NB4 (cell line): ENCODE measurements at regions not wholly inside any gene's neighbourhood (a gene's known extent, or its start where the extent isn't known, plus 50 kb on each side); places are given as distances from the start of the nearest gene placed in this dataset.

Experiments used
- DNase-seq: peaks from one replicate; pipeline ENCODE4 v3.0.0; 2010; ENCODE audit warnings: low read depth
- H3K4me3 ChIP-seq: one replicate; pipeline ENCODE4 v1.5.1; 2011; ENCODE audit warnings: mild to moderate bottlenecking, low read depth, low read length, moderate library complexity
- MYC ChIP-seq: IDR thresholded peaks from 2 replicates; pipeline ENCODE4 v1.6.1; 2011; ENCODE audit warnings: low read depth, low read length
- POLR2A ChIP-seq: IDR thresholded peaks from 2 replicates; pipeline ENCODE4 v1.6.1; 2011; ENCODE audit warnings: mild to moderate bottlenecking; ENCODE audit not compliant: insufficient read length; ENCODE audit errors: extremely low read depth
- TF ChIP-seq, protein P1 (sequence below): IDR thresholded peaks from one replicate; pipeline ENCODE4 v1.5.1; 2012; ENCODE audit warnings: low read depth, low read length
- TF ChIP-seq, protein P2 (sequence below): IDR thresholded peaks from 2 replicates; pipeline ENCODE4 v1.6.1; 2011; ENCODE audit warnings: low read depth, low read length

DNA sequence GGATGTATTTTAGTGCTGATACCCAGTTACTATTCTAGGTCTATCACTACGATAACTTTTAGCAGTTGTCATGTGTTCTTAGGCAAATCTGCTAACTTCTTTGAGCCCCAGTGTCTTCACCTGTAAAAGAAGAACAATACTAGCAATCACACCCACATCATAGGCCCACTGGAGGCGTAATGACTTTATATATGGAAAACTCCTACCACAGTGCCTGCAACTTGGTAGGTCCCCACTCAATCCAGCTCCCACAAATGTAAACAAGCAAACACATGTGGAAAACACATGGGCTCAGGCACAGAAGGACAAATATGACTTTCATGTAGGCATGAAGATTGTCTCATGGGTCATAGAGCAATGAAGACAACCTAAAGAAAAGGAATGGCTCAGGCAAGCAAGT is 115.8 kb downstream of the TBX19 start:
- TF ChIP-seq, protein P1, sequence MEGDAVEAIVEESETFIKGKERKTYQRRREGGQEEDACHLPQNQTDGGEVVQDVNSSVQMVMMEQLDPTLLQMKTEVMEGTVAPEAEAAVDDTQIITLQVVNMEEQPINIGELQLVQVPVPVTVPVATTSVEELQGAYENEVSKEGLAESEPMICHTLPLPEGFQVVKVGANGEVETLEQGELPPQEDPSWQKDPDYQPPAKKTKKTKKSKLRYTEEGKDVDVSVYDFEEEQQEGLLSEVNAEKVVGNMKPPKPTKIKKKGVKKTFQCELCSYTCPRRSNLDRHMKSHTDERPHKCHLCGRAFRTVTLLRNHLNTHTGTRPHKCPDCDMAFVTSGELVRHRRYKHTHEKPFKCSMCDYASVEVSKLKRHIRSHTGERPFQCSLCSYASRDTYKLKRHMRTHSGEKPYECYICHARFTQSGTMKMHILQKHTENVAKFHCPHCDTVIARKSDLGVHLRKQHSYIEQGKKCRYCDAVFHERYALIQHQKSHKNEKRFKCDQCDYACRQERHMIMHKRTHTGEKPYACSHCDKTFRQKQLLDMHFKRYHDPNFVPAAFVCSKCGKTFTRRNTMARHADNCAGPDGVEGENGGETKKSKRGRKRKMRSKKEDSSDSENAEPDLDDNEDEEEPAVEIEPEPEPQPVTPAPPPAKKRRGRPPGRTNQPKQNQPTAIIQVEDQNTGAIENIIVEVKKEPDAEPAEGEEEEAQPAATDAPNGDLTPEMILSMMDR, result no peak
- no peak for TF ChIP-seq POLR2A
- TF ChIP-seq, protein P2, sequence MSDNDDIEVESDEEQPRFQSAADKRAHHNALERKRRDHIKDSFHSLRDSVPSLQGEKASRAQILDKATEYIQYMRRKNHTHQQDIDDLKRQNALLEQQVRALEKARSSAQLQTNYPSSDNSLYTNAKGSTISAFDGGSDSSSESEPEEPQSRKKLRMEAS, result no peak
- TF ChIP-seq MYC, result no peak
- DNase-seq, result no peak
- no peak overlapping the region for H3K4me3 ChIP-seq

DNA sequence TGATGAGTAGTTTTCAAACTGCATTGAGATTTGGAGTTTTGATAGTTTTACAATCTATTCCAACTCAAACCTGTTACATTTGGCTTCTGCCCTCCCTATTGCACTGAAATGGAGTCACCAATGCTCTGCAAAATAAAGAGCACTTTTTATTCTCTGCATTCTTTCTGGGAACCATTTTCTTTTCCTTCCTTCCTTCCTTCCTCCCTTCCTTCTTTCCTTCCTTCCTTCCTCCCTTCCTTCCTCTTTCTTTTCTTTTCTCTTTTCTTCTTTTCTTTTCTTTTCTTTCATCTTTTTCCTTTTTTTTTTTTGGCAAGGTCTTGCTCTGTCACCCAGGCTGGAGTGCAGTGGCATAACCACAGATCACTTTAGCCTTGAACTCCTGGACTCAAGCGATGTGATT is 114.2 kb downstream of the TBX19 start:
- TF ChIP-seq MYC, result no peak
- TF ChIP-seq POLR2A, result no peak
- TF ChIP-seq, protein P2, result no peak
- TF ChIP-seq, protein P1, result no peak
- no peak for DNase-seq
- no peak overlapping the region for H3K4me3 ChIP-seq

DNA sequence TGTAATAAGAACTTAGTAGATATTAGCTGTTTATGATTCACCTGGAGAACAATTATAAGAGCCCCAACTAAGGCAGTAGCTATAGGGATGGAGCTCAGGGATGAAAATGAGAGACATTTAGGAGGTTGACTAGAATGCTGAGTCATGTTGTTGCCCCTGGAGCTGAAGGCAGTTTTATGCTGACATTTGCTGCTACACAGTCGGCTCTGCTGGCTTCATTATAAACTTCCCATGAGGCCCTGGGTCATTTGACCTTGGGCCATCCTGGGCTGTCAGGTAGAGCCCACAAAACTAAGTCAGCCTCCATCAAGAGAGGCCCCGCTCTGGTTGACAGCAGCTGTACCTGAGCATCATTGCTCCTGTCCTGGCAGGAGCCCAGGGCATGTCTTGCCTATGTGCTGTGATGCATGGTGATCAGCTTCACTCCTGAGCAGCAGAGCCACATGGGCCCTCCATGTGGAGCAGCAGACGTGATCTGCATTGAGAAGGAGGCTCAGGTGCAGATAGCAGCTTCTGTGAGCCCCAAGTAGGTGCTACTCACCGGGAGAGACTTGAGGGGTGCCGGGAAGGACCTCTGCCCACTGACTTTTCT is 112.4 kb downstream of the TBX19 start:
- TF ChIP-seq MYC (no peak), POLR2A (no peak)
- TF ChIP-seq, protein P2, result no peak
- TF ChIP-seq, protein P1, result no peak
- DNase-seq, result no peak
- H3K4me3 ChIP-seq, result no peak overlapping the region

DNA sequence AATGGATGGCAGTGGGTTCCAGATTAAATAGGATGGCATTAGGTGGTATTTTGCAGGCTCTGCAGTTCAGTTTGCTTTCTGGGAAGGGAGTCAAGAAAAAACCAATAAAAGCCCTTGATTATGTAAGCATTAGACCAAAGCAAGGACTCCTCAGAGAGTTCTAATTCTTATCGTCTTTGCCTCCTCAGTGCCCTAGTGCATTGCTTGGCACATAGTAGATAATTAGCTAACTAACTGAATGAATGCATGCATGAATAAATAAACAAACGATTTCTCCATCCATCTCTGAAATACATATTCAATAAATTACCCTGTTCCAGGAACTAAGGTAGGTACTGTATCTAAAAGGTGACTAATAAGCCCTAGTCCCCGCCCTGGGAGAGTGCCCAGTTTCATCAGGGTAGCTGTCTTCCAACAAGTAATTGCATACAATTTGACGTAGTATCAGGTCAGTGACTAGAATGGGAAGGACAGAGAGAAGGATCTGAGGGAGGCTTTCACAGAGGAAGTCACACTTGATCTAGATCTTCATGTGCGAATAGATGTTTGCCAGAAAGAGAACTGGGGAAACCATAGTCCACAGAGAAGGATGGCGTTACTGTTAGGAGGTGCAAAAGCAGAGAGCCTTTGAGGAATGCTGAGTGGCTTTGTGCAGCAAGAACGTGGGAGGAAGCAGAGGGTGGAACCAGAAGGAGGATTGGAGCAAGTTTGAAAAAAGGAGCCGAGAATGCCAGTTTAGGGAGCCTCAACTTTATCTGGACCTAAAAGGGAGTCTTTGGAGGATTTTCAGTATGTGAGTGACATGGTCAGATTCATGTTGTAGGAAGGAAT is 111.4 kb downstream of the TBX19 start:
- DNase-seq, result no peak
- H3K4me3 ChIP-seq, result no peak overlapping the region

DNA sequence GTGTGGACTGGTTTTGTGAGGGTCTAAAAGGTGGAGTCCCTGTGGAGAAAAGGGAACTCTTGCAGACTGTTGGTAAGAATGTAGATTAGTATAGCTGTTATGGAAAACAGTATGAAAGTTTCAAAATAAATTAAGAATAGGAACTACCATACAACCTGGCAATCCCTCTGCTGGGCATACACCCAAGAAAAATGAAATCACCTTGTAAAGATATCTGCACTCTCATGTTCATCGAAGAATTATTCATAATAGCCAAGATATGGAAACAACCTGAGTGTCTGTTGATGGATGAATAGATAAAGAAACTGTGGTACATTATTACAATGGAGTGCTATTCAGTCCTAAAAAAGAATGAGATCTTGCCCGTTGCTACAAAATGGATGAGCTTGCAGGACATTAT is 109.6 kb downstream of the TBX19 start:
- TF ChIP-seq, protein P2, result no peak
- no peak for TF ChIP-seq MYC
- TF ChIP-seq, protein P1, result no peak
- TF ChIP-seq POLR2A, result no peak
- no peak for DNase-seq
- H3K4me3 ChIP-seq, result no peak overlapping the region

More for the DNA sequence above, 111.4 kb downstream of the TBX19 start:
- TF ChIP-seq POLR2A (no peak), MYC (no peak)
- TF ChIP-seq, protein P2, result no peak
- TF ChIP-seq, protein P1, result no peak
